GM12878 (cell line): ENCODE measurements at regions not wholly inside any gene's neighbourhood (a gene's known extent, or its start where the extent isn't known, plus 50 kb on each side); places are given as distances from the start of the nearest gene placed in this dataset.

Source experiments
- ATAC-seq: fragments of 200-7000 bp; cut with Tn5 transposase; 3 replicates; pipeline ENCODE4 v1.9.1; 2020; ENCODE audit warnings: mild to moderate bottlenecking, moderate library complexity
- BruUV-seq: library from RNA; stranded (reverse); fragments of 400-500 nt; replicated peaks from 2 replicates; lab custom pipeline; 2021; lab: Mats Ljungman, UMichigan
- CTCF ChIA-PET: fragments of 300-600 bp; sonication (Branson Sonifier 250); formaldehyde crosslinking; extraction: SDS; loops from one replicate; lab custom pipeline; 2021; ENCODE audit warnings: inconsistent platforms; lab: Yijun Ruan, JAX
- POLR2A ChIA-PET: fragments of 350-600 bp; formaldehyde crosslinking; extraction: SDS; loops from one replicate; lab custom pipeline; 2021; ENCODE audit warnings: inconsistent platforms; lab: Charles Lee
- RAD21 ChIA-PET: fragments of 300-600 bp; sonication (Branson Sonifier 250); formaldehyde crosslinking; loops from one replicate; lab custom pipeline; 2023; ENCODE audit warnings: antibody characterized with exemption; ENCODE audit not compliant: unreplicated experiment; lab: Charles Lee
- SMC1A ChIA-PET: fragments of 300-600 bp; sonication (Branson Sonifier 250); formaldehyde crosslinking; loops from one replicate; lab custom pipeline; 2023; ENCODE audit not compliant: unreplicated experiment, uncharacterized antibody; lab: Charles Lee
- DNase-seq: peaks from one replicate; pipeline ENCODE4 v3.0.0-alpha.2; 2011; ENCODE audit warnings: low read depth, low spot score
- FAIRE-seq: peaks from 3 replicates; lab custom pipeline; 2011; peaks lifted over from hg19 to GRCh38; lab: Jason Lieb, UNC
- H2AFZ ChIP-seq: 2 replicates; pipeline ENCODE4 v1.6.0; 2011; ENCODE audit warnings: low read depth, low read length, control low read depth; ENCODE audit not compliant: control insufficient read depth
- H3K27ac ChIP-seq: 2 replicates; pipeline ENCODE4 v1.5.1; 2011; ENCODE audit warnings: control low read depth; ENCODE audit not compliant: control insufficient read depth, insufficient read depth
- H3K27me3 ChIP-seq, 2 experiments: replicated peaks in 1 of 2; 2 replicates each; pipeline versions ENCODE4 v1.6.0 to v1.6.1; 2011; ENCODE audit warnings: low read length in 1 of 2; ENCODE audit not compliant: control insufficient read depth in 2 of 2, insufficient read depth in 2 of 2
- H3K36me3 ChIP-seq, 2 experiments: 2 replicates each; pipeline ENCODE4 v1.5.1; 2011; ENCODE audit warnings: low read length in 1 of 2; ENCODE audit not compliant: control insufficient read depth in 2 of 2, insufficient read depth in 2 of 2
- H3K4me1 ChIP-seq: 2 replicates; pipeline ENCODE4 v1.6.1; 2011; ENCODE audit warnings: mild to moderate bottlenecking, low read length, moderate library complexity, mixed read lengths; ENCODE audit not compliant: control insufficient read depth, insufficient read depth
- H3K4me2 ChIP-seq: 2 replicates; pipeline ENCODE4 v1.6.0; 2011; ENCODE audit warnings: control low read depth; ENCODE audit not compliant: control insufficient read depth, insufficient read depth
- H3K4me3 ChIP-seq: fragments of 200-600 bp; sonication (generic); 2 replicates; pipeline ENCODE4 v1.5.1; 2016
- H3K79me2 ChIP-seq: 2 replicates; pipeline ENCODE4 v1.6.0; 2011; ENCODE audit warnings: low read length; ENCODE audit not compliant: control insufficient read depth, insufficient read depth
- H3K9ac ChIP-seq: 2 replicates; pipeline ENCODE4 v1.8.0; 2011; ENCODE audit warnings: low read length, control low read depth, mixed read lengths; ENCODE audit not compliant: control insufficient read depth, insufficient read depth
- H3K9me3 ChIP-seq: replicated peaks from 3 replicates; pipeline ENCODE4 v1.5.1; 2011; ENCODE audit warnings: mild to moderate bottlenecking, low read length; ENCODE audit not compliant: control insufficient read depth, insufficient read depth
- H4K20me1 ChIP-seq: 2 replicates; pipeline ENCODE4 v1.6.0; 2011; ENCODE audit not compliant: control insufficient read depth, insufficient read depth
- BHLHE40 ChIP-seq, 2 experiments: fragments of 450-650 bp in 1 of 2; IDR thresholded peaks; 2 replicates each; pipeline ENCODE4 v1.6.1; 2011 to 2017; ENCODE audit warnings: low read depth in 2 of 2, borderline replicate concordance in 1 of 2, improper control_type of control experiment in 1 of 2, low read length in 1 of 2, mild to moderate bottlenecking in 1 of 2
- KDM1A ChIP-seq: fragments of 200-600 bp; sonication (generic); IDR thresholded peaks from 2 replicates; pipeline ENCODE4 v1.6.1; 2016; ENCODE audit warnings: borderline replicate concordance
- NFXL1 ChIP-seq: fragments of 450-650 bp; IDR thresholded peaks from 2 replicates; pipeline ENCODE4 v1.6.1; 2017; ENCODE audit warnings: antibody characterized with exemption, mild to moderate bottlenecking, borderline replicate concordance
- NR2F1 ChIP-seq: fragments of 450-650 bp; conservative IDR thresholded peaks from 2 replicates; pipeline ENCODE4 v1.6.1; 2017; ENCODE audit warnings: mild to moderate bottlenecking
- PAX5 ChIP-seq: IDR thresholded peaks from 2 replicates; pipeline ENCODE4 v1.6.1; 2011; ENCODE audit warnings: low read depth, low read length, borderline replicate concordance
- SREBF1 ChIP-seq: IDR thresholded peaks from 2 replicates; pipeline ENCODE4 v1.6.1; 2012; ENCODE audit warnings: mild to moderate bottlenecking, low read length
- STAT1 ChIP-seq: fragments of 450-650 bp; conservative IDR thresholded peaks from 2 replicates; pipeline ENCODE4 v1.6.1; 2014; ENCODE audit warnings: antibody characterized with exemption, mild to moderate bottlenecking
- ZZZ3 ChIP-seq: IDR thresholded peaks from 2 replicates; pipeline ENCODE4 v1.6.1; 2011; ENCODE audit warnings: low read depth; ENCODE audit not compliant: control insufficient read depth, insufficient read length
- WGBS: methylation state at CpG from one replicate; pipeline ENCODE4 v1.1.6; 2016; ENCODE audit warnings: low lambda C conversion rate; ENCODE audit not compliant: insufficient replicate concordance, insufficient coverage; ENCODE audit errors: missing lambda C conversion rate; 5-methylcytosine and 5-hydroxymethylcytosine counted together
- in situ Hi-C: fragments of 300-500 bp; cut with MboI; formaldehyde crosslinking; loops from 9 replicates; pipeline ENCODE4 v1.14.3; 2018; ENCODE audit warnings: mixed read lengths
- intact Hi-C: fragments of 100-400 bp; cut with micrococcal nuclease; formaldehyde crosslinking; loops from one replicate; pipeline ENCODE4 v1.14.2; 2022; ENCODE audit not compliant: unreplicated experiment
- TF ChIP-seq, protein P1 (sequence below): IDR thresholded peaks from 2 replicates; pipeline ENCODE4 v1.6.1; 2012; ENCODE audit warnings: low read depth, low read length, improper control_type of control experiment

DNA sequence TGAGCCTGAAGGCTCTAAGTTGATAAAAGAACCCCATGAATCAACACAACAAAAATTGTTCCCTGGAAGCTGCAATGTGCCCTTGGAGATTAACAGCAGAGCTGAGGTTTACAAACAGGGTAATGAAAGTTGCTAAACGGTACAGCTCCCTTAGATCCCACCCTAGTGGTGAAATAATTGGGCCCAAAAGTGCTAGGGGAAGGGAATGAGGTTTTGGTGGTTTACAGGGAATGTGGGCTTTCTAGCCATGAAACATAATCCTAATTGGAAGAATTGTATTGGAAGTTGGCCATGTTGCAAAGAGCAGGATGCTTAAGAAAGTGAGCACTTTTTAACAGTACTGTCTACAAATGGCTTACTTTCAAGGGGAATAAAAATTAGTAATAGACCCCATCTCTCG lies 180.2 kb upstream of the SMIM21 start:
- ATAC-seq: no peak
- WGBS: 0% methylated on average over 2 of the region's 2 CpGs
- ChIA-PET POLR2A (no interaction called here), CTCF (no interaction called here), SMC1A (no interaction called here), RAD21 (no interaction called here)
- no peaks in the 10 kb centered on the region for H3K4me1 ChIP-seq
- intact Hi-C loops (no loop called here), in situ Hi-C loops (no loop called here)
- TF ChIP-seq PAX5 (no peak), NR2F1 (no peak), BHLHE40 (IDR thresholded peaks at IDR 0.05; ENCODE audit: borderline replicate concordance in 1 of 2, low read depth in 2 of 2, low read length in 1 of 2) (no peak), SREBF1 (no peak), STAT1 (no peak), ZZZ3 (no peak), NFXL1 (no peak), KDM1A (no peak)
- TF ChIP-seq, protein P1, sequence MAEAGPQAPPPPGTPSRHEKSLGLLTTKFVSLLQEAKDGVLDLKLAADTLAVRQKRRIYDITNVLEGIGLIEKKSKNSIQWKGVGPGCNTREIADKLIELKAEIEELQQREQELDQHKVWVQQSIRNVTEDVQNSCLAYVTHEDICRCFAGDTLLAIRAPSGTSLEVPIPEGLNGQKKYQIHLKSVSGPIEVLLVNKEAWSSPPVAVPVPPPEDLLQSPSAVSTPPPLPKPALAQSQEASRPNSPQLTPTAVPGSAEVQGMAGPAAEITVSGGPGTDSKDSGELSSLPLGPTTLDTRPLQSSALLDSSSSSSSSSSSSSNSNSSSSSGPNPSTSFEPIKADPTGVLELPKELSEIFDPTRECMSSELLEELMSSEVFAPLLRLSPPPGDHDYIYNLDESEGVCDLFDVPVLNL: no peak
- DNase-seq: no peak
- H3K9ac ChIP-seq: no peak overlapping the region
- no peak overlapping the region for H3K4me3 ChIP-seq
- H4K20me1 ChIP-seq: no peaks in the 10 kb centered on the region
- H3K27me3 ChIP-seq: peaks cover 0 to 3% of the 10 kb centered on the region in 2 experiments; a peak in 2 of 4 replicates
- no TSS peak for BruUV-seq
- H3K79me2 ChIP-seq: no peaks in the 10 kb centered on the region
- H3K4me2 ChIP-seq: no peak overlapping the region
- H3K9me3 ChIP-seq: no peaks in the 10 kb centered on the region
- H2AFZ ChIP-seq: no peak overlapping the region
- no peaks in the 10 kb centered on the region for H3K36me3 ChIP-seq
- FAIRE-seq: no peak
- H3K27ac ChIP-seq: no peak overlapping the region
